ENCODE measurements at regions not wholly inside any gene's neighbourhood (a gene's known extent, or its start where the extent isn't known, plus 50 kb on each side); places are given as distances from the start of the nearest gene placed in this dataset.

DNA sequence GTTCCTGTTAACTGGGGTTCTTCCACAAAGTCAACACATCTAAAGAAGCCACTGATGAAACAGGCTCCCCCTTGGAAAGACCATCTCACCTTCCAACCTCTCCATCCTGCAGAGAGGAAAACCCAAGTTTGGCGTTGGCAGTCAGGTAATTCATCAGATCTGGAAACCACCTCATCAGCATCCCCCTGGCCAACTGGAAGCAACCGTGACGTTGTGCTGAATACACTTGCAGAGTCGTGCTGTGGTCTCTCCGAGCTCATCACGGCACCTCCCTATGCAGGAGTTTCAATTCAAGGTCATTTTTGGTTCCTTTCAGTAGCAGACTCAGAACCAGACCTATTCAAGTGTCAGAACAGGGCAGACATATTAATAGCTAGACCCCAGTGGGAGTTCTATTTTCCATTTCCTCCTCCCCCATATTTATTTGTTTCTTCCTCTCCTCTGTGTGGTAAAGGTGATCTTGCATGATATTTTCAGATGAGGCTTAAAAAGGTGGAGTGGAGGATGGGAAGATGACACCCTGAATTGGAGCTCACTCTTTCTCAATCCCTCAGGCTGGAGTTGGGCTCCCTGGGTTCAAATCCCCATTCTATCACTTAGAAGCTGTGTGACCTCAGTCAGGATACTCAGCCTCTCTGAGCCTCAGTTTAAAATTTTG, 149.1 kb upstream of the ADO start:
- TF ChIP-seq, protein P1, sequence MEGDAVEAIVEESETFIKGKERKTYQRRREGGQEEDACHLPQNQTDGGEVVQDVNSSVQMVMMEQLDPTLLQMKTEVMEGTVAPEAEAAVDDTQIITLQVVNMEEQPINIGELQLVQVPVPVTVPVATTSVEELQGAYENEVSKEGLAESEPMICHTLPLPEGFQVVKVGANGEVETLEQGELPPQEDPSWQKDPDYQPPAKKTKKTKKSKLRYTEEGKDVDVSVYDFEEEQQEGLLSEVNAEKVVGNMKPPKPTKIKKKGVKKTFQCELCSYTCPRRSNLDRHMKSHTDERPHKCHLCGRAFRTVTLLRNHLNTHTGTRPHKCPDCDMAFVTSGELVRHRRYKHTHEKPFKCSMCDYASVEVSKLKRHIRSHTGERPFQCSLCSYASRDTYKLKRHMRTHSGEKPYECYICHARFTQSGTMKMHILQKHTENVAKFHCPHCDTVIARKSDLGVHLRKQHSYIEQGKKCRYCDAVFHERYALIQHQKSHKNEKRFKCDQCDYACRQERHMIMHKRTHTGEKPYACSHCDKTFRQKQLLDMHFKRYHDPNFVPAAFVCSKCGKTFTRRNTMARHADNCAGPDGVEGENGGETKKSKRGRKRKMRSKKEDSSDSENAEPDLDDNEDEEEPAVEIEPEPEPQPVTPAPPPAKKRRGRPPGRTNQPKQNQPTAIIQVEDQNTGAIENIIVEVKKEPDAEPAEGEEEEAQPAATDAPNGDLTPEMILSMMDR (conservative IDR thresholded peaks at IDR 0.05 in 1 of 2, IDR thresholded peaks at IDR 0.05 in 1 of 2; ENCODE audit: extremely low read depth in 1 of 2, insufficient read depth in 1 of 2, low read depth in 1 of 2, low read length in 2 of 2), result no peak
- no peak for TF ChIP-seq EZH2 (IDR thresholded peaks at IDR 0.05; ENCODE audit: borderline replicate concordance, low read length)
